ENCODE measurements at regions not wholly inside any gene's neighbourhood (a gene's known extent, or its start where the extent isn't known, plus 50 kb on each side); places are given as distances from the start of the nearest gene placed in this dataset.
"Not testable (repeated sequence)": the region's sequence is repeated elsewhere in the genome, so short reads cannot be mapped to it uniquely, and the experiment has no call there.

- no peaks in the 10 kb centered on the region for H3K4me1 ChIP-seq (ENCODE audit: insufficient read depth, low read length)
Observed at GRCh38 chr3:20724241-20724640, 538.2 kb upstream of the SGO1 start.

GRCh38 chr3:20716425-20716824 lies 530.4 kb upstream of the SGO1 start:
- not testable (repeated sequence) for H3K14ac ChIP-seq (ENCODE audit: insufficient read depth, low read length); H3K4me3 Mint-ChIP-seq; H3K4me1 ChIP-seq (ENCODE audit: insufficient read depth, low read length); H3K56ac ChIP-seq (ENCODE audit: insufficient read length, low read depth, low read length); H2AK5ac ChIP-seq (ENCODE audit: insufficient read length, low read length); H3K27ac ChIP-seq (ENCODE audit: insufficient read length, low read depth, low read length); H3K4me1 Mint-ChIP-seq; H2BK20ac ChIP-seq (ENCODE audit: low read depth, low read length, poor library complexity, severe bottlenecking); H3K27me3 ChIP-seq (ENCODE audit: insufficient read depth, low read length); H3K27ac Mint-ChIP-seq; H3K9me3 Mint-ChIP-seq; H4K20me1 ChIP-seq (ENCODE audit: control insufficient read depth, insufficient read depth, insufficient read length); H4K5ac ChIP-seq (ENCODE audit: insufficient read length, low read depth, low read length); H3K79me1 ChIP-seq (ENCODE audit: insufficient read depth, low read depth, low read length, poor library complexity, severe bottlenecking); H2BK12ac ChIP-seq (ENCODE audit: insufficient read length, low read depth, low read length); H3K4me2 ChIP-seq (ENCODE audit: insufficient read depth, insufficient read length, low read length); H2BK5ac ChIP-seq (ENCODE audit: insufficient read length, low read length); H3K9ac ChIP-seq (ENCODE audit: extremely low read depth, insufficient read length, low read length); H2AFZ ChIP-seq (ENCODE audit: low read length); H3K18ac ChIP-seq (ENCODE audit: insufficient read length, low read depth, low read length); H4K91ac ChIP-seq (ENCODE audit: insufficient read length, low read depth, low read length); DNase-seq; H3K79me2 ChIP-seq (ENCODE audit: insufficient read depth, low read length); H3K36me3 Mint-ChIP-seq (ENCODE audit: insufficient read depth in 1 of 3, low read depth in 3 of 3); H3K9me3 ChIP-seq (ENCODE audit: control insufficient read depth, low read depth, low read length); H2BK120ac ChIP-seq (ENCODE audit: low read depth, low read length, poor library complexity, severe bottlenecking); H3K23ac ChIP-seq (ENCODE audit: insufficient read length, low read depth, low read length); H3T11ph ChIP-seq (ENCODE audit: low read length); H3K23me2 ChIP-seq (ENCODE audit: insufficient read length, low read depth, low read length, poor library complexity, severe bottlenecking); H2BK15ac ChIP-seq (ENCODE audit: low read depth, low read length); H4K8ac ChIP-seq (replicated peaks; ENCODE audit: insufficient read length, low read depth, low read length); H3K4ac ChIP-seq (ENCODE audit: low read depth, low read length); H3K27me3 Mint-ChIP-seq (ENCODE audit: low read depth)
- WGBS (ENCODE audit: extremely low coverage, insufficient read length, low lambda C conversion rate), result no CpG with 5 or more reads among the region's 2 CpGs

More at GRCh38 chr3:20724241-20724640, 538.2 kb upstream of the SGO1 start:
- Histone ChIP-seq H3K4ac (ENCODE audit: low read depth, low read length) (no peak overlapping the region), H3K9me3 (ENCODE audit: control insufficient read depth, low read depth, low read length) (no peaks in the 10 kb centered on the region), H2BK20ac (ENCODE audit: low read depth, low read length, poor library complexity, severe bottlenecking) (no peak overlapping the region), H3K18ac (ENCODE audit: insufficient read length, low read depth, low read length) (no peak overlapping the region), H3K27me3 (ENCODE audit: insufficient read depth, low read length) (no peaks in the 10 kb centered on the region), H3K56ac (ENCODE audit: insufficient read length, low read depth, low read length) (no peak overlapping the region), H3K14ac (ENCODE audit: insufficient read depth, low read length) (no peak overlapping the region), H2AK5ac (ENCODE audit: insufficient read length, low read length) (no peak overlapping the region), H4K5ac (ENCODE audit: insufficient read length, low read depth, low read length) (no peak overlapping the region), H2BK120ac (ENCODE audit: low read depth, low read length, poor library complexity, severe bottlenecking) (no peak overlapping the region), H4K20me1 (ENCODE audit: control insufficient read depth, insufficient read depth, insufficient read length) (no peaks in the 10 kb centered on the region), H3T11ph (ENCODE audit: low read length) (no peak overlapping the region), H2BK15ac (ENCODE audit: low read depth, low read length) (no peak overlapping the region), H3K27ac (ENCODE audit: insufficient read length, low read depth, low read length) (no peak overlapping the region), H4K91ac (ENCODE audit: insufficient read length, low read depth, low read length) (no peak overlapping the region), H3K4me2 (ENCODE audit: insufficient read depth, insufficient read length, low read length) (no peak overlapping the region), H2AFZ (ENCODE audit: low read length) (no peak overlapping the region), H3K23me2 (ENCODE audit: insufficient read length, low read depth, low read length, poor library complexity, severe bottlenecking) (no peaks in the 10 kb centered on the region), H2BK5ac (ENCODE audit: insufficient read length, low read length) (no peak overlapping the region), H3K9ac (ENCODE audit: extremely low read depth, insufficient read length, low read length) (no peak overlapping the region), H4K8ac (replicated peaks; ENCODE audit: insufficient read length, low read depth, low read length) (no peak overlapping the region), H3K79me2 (ENCODE audit: insufficient read depth, low read length) (no peaks in the 10 kb centered on the region), H3K79me1 (ENCODE audit: insufficient read depth, low read depth, low read length, poor library complexity, severe bottlenecking) (no peaks in the 10 kb centered on the region), H2BK12ac (ENCODE audit: insufficient read length, low read depth, low read length) (no peak overlapping the region), H3K23ac (ENCODE audit: insufficient read length, low read depth, low read length) (no peak overlapping the region)
- no peaks in the 10 kb centered on the region for H3K36me3 Mint-ChIP-seq (ENCODE audit: insufficient read depth in 1 of 3, low read depth in 3 of 3)
- H3K27me3 Mint-ChIP-seq (ENCODE audit: low read depth), result no peaks in the 10 kb centered on the region
- no peak for TF ChIP-seq CTCF (conservative IDR thresholded peaks at IDR 0.05)
- WGBS (ENCODE audit: extremely low coverage, insufficient read length, low lambda C conversion rate), result no CpG with 5 or more reads among the region's 1 CpG
- DNase-seq, result no peak
- H3K9me3 Mint-ChIP-seq, result no peaks in the 10 kb centered on the region
- no peak overlapping the region for H3K4me3 Mint-ChIP-seq
- H3K4me1 Mint-ChIP-seq, result no peaks in the 10 kb centered on the region
- H3K27ac Mint-ChIP-seq, result no peak overlapping the region

All from H9 (cell line).